Upper lobe of left lung (tissue), 4 donors: ENCODE measurements at regions not wholly inside any gene's neighbourhood (a gene's known extent, or its start where the extent isn't known, plus 50 kb on each side); places are given as distances from the start of the nearest gene placed in this dataset.

ENCODE experiments used
- CTCF ChIP-seq, 6 experiments: fragments of 450-650 bp in 4 of 6; fragments of 200-600 bp in 2 of 6; sonication (generic) in 2 of 6; IDR thresholded peaks; one replicate each; pipeline ENCODE4 v1.5.1; 2016 to 2019; ENCODE audit warnings: antibody characterized with exemption in 6 of 6
- POLR2A ChIP-seq, 4 donors: fragments of 450-650 bp; IDR thresholded peaks; one replicate each; pipeline ENCODE4 v1.5.1; 2016 to 2017; ENCODE audit warnings: antibody characterized with exemption in 4 of 4, mild to moderate bottlenecking in 2 of 4
- POLR2AphosphoS5 ChIP-seq, 2 donors: sonication (generic); formaldehyde crosslinking; IDR thresholded peaks; one replicate each; pipeline ENCODE4 v1.5.1; 2017; ENCODE audit warnings: antibody characterized with exemption in 2 of 2

GRCh38 chr21:16280686-16281091 is 550.9 kb downstream of the USP25 start:
- no peak for TF ChIP-seq CTCF (IDR thresholded peaks at IDR 0.05)
- TF ChIP-seq POLR2AphosphoS5 (IDR thresholded peaks at IDR 0.05), result no peak
- no peak for TF ChIP-seq POLR2A (IDR thresholded peaks at IDR 0.05)
